HG03039 (cell line): ENCODE measurements at regions not wholly inside any gene's neighbourhood (a gene's known extent, or its start where the extent isn't known, plus 50 kb on each side); places are given as distances from the start of the nearest gene placed in this dataset.

Experiments
- ATAC-seq: cut with Tn5 transposase; IDR thresholded peaks from one replicate; pipeline ENCODE4 v1.9.1; 2021; ENCODE audit warnings: mild to moderate bottlenecking, moderate library complexity; ENCODE audit not compliant: unreplicated experiment

DNA sequence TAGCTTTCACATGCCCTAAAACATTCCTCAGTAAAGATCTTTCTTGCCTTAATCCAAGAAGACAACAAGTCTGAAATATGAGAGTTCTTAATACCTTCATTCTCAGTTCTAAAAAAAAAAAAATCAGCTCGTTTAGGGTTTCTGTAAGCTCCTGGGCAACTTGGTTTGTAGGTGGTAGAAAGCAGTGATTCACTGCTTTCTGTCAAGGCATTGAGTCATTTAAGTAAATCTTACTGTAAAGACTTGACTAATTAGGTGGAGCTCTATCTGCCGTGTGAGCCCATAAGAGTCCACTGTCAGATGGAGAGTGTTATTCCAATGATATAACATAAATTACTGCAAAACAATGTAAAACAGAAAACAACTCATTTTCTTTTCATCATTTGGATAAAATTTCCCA is 56.1 kb upstream of the MAST4 start:
- ATAC-seq = no peak

DNA sequence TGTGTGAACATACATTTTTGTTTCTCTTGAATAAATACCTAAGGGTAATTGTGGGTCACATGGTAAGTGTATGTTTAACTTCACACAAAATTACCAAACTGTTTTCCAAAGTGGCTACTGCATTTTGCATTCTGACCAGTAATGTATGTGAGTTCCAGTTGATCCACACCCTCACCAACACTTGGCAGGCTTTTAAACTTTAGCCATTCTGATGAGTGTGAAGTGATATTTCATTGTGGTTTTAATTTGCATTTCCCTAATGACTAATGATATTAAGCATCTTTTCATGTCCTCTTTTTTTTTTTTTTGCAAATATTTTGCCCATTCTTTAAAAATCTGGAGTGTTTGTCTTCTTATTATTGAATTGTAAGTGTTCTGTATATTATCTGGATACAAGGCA is 53.5 kb upstream of the MAST4 start:
- no peak for ATAC-seq
